Astrocyte (in vitro differentiated cells and primary cell): ENCODE measurements at regions not wholly inside any gene's neighbourhood (a gene's known extent, or its start where the extent isn't known, plus 50 kb on each side); places are given as distances from the start of the nearest gene placed in this dataset.
A peak's percentile ranks its signal among the peaks of the same experiment; 100 is the strongest.

ENCODE experiments used
- DNase-seq: peaks from one replicate; pipeline ENCODE4 v3.0.0-alpha.2; 2010; ENCODE audit warnings: low read depth
- FAIRE-seq: peaks from 2 replicates; lab custom pipeline; 2011; peaks lifted over from hg19 to GRCh38; lab: Jason Lieb, UNC
- H2AFZ ChIP-seq: 2 replicates; pipeline ENCODE4 v1.6.0; 2012; ENCODE audit warnings: low read depth, low read length, inconsistent platforms
- H3K27ac ChIP-seq: 2 replicates; pipeline ENCODE4 v1.5.1; 2011; ENCODE audit warnings: low read depth, low read length, inconsistent platforms
- H3K27me3 ChIP-seq: 2 replicates; pipeline ENCODE4 v1.6.0; 2011; ENCODE audit warnings: low read length, inconsistent platforms; ENCODE audit not compliant: insufficient read depth
- H3K36me3 ChIP-seq: 2 replicates; pipeline ENCODE4 v1.5.1; 2011; ENCODE audit warnings: low read length, inconsistent platforms; ENCODE audit not compliant: insufficient read depth
- H3K4me1 ChIP-seq: 2 replicates; pipeline ENCODE4 v1.5.1; 2011; ENCODE audit warnings: low read length, inconsistent platforms; ENCODE audit not compliant: insufficient read depth
- H3K4me2 ChIP-seq: 2 replicates; pipeline ENCODE4 v1.6.0; 2012; ENCODE audit warnings: low read length, inconsistent platforms
- H3K4me3 ChIP-seq: 2 replicates; pipeline ENCODE4 v1.5.1; 2011; ENCODE audit warnings: low read depth, mild to moderate bottlenecking, low read length, inconsistent platforms; ENCODE audit not compliant: insufficient read depth
- H3K79me2 ChIP-seq: 2 replicates; pipeline ENCODE4 v1.6.0; 2012; ENCODE audit warnings: mild to moderate bottlenecking, low read length, inconsistent platforms; ENCODE audit not compliant: insufficient read depth
- H3K9ac ChIP-seq: 2 replicates; pipeline ENCODE4 v1.6.0; 2012; ENCODE audit warnings: mild to moderate bottlenecking, low read length, inconsistent platforms
- H3K9me3 ChIP-seq: 2 replicates; pipeline ENCODE4 v1.5.1; 2012; ENCODE audit warnings: low read depth, mild to moderate bottlenecking, low read length, inconsistent platforms; ENCODE audit not compliant: insufficient read depth
- H4K20me1 ChIP-seq: 2 replicates; pipeline ENCODE4 v1.6.0; 2012; ENCODE audit warnings: low read length, inconsistent platforms; ENCODE audit not compliant: insufficient read depth
- H3K27ac Mint-ChIP-seq: one replicate; pipeline ENCODE4 v1.8.0; 2021; ENCODE audit warnings: mild to moderate bottlenecking, mixed read lengths; ENCODE audit not compliant: unreplicated experiment
- H3K27me3 Mint-ChIP-seq: one replicate; pipeline ENCODE4 v1.8.0; 2021; ENCODE audit warnings: low read depth, mixed read lengths; ENCODE audit not compliant: unreplicated experiment
- H3K36me3 Mint-ChIP-seq: one replicate; pipeline ENCODE4 v1.8.0; 2021; ENCODE audit warnings: low read depth, mixed read lengths; ENCODE audit not compliant: unreplicated experiment
- H3K4me1 Mint-ChIP-seq: one replicate; pipeline ENCODE4 v1.8.0; 2021; ENCODE audit warnings: low read depth, mixed read lengths; ENCODE audit not compliant: unreplicated experiment
- H3K4me3 Mint-ChIP-seq: one replicate; pipeline ENCODE4 v1.8.0; 2021; ENCODE audit warnings: mild to moderate bottlenecking, moderate library complexity, mixed read lengths; ENCODE audit not compliant: unreplicated experiment
- H3K9me3 Mint-ChIP-seq: one replicate; pipeline ENCODE4 v1.8.0; 2021; ENCODE audit warnings: mild to moderate bottlenecking, mixed read lengths; ENCODE audit not compliant: unreplicated experiment
- EZH2 ChIP-seq: IDR thresholded peaks from 2 replicates; pipeline ENCODE4 v1.6.1; 2012; ENCODE audit warnings: mild to moderate bottlenecking, low read length, inconsistent platforms; ENCODE audit not compliant: insufficient read depth
- TF ChIP-seq, protein P1 (sequence below): IDR thresholded peaks from 2 replicates; pipeline ENCODE4 v1.5.1; 2011; ENCODE audit warnings: low read depth, mild to moderate bottlenecking, inconsistent platforms, low read length, moderate library complexity; ENCODE audit not compliant: insufficient read depth

DNA sequence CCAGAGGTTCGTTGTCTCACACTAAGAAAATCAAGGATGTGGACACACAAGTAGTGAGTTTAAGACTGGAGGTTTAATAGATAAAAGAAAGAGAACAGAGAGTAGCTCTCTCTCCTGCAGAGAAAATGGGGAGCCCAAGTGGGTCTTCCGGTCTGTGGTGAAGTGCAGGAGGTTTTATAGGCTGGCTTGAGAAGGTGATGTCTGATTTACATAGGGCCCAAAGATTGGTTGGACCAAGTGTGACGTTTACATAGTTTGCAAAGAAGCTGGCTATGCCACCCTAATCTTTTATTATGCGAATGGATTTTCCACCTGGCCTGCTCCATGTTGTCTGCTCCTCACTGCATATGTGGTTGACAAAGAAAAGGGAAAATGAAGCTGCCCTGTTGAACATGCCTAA is 430.4 kb upstream of the TRIB2 start:
- no peak for FAIRE-seq
- Mint-ChIP-seq H3K4me3 (no peak overlapping the region), H3K27ac (no peak overlapping the region), H3K27me3 (no peaks in the 10 kb centered on the region), H3K36me3 (no peaks in the 10 kb centered on the region), H3K4me1 (no peaks in the 10 kb centered on the region), H3K9me3 (peaks cover 3% of the 10 kb centered on the region)
- Histone ChIP-seq H3K4me2 (no peak overlapping the region), H4K20me1 (no peaks in the 10 kb centered on the region), H3K79me2 (no peaks in the 10 kb centered on the region), H3K4me1 (peaks cover 2% of the 10 kb centered on the region), H3K9me3 (no peaks in the 10 kb centered on the region), H3K27me3 (peaks cover 4% of the 10 kb centered on the region), H3K36me3 (no peaks in the 10 kb centered on the region), H3K9ac (no peak overlapping the region), H3K4me3 (no peak overlapping the region), H3K27ac (no peak overlapping the region), H2AFZ (no peak overlapping the region)
- TF ChIP-seq, protein P1, sequence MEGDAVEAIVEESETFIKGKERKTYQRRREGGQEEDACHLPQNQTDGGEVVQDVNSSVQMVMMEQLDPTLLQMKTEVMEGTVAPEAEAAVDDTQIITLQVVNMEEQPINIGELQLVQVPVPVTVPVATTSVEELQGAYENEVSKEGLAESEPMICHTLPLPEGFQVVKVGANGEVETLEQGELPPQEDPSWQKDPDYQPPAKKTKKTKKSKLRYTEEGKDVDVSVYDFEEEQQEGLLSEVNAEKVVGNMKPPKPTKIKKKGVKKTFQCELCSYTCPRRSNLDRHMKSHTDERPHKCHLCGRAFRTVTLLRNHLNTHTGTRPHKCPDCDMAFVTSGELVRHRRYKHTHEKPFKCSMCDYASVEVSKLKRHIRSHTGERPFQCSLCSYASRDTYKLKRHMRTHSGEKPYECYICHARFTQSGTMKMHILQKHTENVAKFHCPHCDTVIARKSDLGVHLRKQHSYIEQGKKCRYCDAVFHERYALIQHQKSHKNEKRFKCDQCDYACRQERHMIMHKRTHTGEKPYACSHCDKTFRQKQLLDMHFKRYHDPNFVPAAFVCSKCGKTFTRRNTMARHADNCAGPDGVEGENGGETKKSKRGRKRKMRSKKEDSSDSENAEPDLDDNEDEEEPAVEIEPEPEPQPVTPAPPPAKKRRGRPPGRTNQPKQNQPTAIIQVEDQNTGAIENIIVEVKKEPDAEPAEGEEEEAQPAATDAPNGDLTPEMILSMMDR, result no peak
- no peak for TF ChIP-seq EZH2
- no peak for DNase-seq

DNA sequence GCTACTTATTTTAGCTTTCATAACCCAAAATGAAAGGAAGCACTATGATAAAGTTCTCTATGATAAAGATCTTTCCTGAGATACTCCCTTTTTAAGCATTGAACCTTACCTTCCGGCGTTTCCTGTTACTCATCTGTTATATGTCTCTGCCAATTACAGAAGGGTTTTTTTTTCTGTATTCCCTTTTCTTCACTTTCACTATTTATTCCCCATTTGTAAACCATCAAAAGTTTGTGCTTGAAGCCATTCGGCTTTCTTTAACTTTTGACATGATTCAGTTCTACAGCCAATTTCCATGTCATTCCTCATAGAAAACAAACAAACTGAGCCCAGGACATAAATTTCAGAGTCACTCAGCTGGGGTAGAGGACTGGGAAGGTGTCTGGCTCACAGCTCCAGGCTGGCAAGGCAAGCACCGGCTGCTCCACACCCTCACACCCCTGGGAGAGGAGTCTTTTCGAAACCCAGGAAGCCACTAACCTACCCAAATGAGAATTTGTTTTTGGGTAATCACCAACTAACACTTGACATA is 429.4 kb upstream of the TRIB2 start:
- Histone ChIP-seq H3K4me3 (no peak overlapping the region), H3K9me3 (no peaks in the 10 kb centered on the region), H3K27ac (no peak overlapping the region), H4K20me1 (no peaks in the 10 kb centered on the region), H3K4me2 (peak overlapping the region; percentile 15), H2AFZ (no peak overlapping the region), H3K9ac (no peak overlapping the region), H3K79me2 (no peaks in the 10 kb centered on the region), H3K36me3 (no peaks in the 10 kb centered on the region), H3K4me1 (peaks cover 2% of the 10 kb centered on the region), H3K27me3 (peaks cover 4% of the 10 kb centered on the region)
- TF ChIP-seq, protein P1, result no peak
- no peak for TF ChIP-seq EZH2
- DNase-seq (no peak), FAIRE-seq (no peak)
- Mint-ChIP-seq H3K27me3 (no peaks in the 10 kb centered on the region), H3K4me1 (no peaks in the 10 kb centered on the region), H3K36me3 (no peaks in the 10 kb centered on the region), H3K4me3 (no peak overlapping the region), H3K9me3 (peaks cover 3% of the 10 kb centered on the region), H3K27ac (no peak overlapping the region)

DNA sequence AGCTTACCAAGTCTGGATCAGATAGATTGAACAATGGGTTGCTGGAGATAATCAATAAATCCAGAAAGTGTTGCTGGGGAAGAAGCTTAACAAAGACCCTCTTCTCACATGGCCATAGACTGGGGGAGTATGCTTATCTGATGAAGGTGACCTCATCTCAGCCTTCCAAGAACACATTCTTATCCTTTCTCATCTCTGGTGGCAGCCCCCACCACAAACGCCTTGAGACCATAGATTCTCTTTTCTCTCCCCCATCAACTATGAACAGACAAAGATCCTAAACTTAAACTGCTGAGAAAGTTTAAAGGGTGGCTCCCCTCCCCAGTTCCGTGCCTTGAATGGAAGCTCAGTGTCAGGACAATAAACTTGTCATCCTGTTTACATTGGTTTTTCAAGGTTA is 428.7 kb upstream of the TRIB2 start:
- TF ChIP-seq, protein P1, result no peak
- no peak for TF ChIP-seq EZH2
- Mint-ChIP-seq H3K4me1 (no peaks in the 10 kb centered on the region), H3K27ac (no peak overlapping the region), H3K36me3 (no peaks in the 10 kb centered on the region), H3K9me3 (peaks cover 3% of the 10 kb centered on the region), H3K4me3 (no peak overlapping the region), H3K27me3 (no peaks in the 10 kb centered on the region)
- no peak overlapping the region for H3K9ac ChIP-seq
- peaks cover 4% of the 10 kb centered on the region for H3K27me3 ChIP-seq
- H4K20me1 ChIP-seq, result no peaks in the 10 kb centered on the region
- H3K4me1 ChIP-seq, result peaks cover 2% of the 10 kb centered on the region
- no peak overlapping the region for H3K27ac ChIP-seq
- H3K9me3 ChIP-seq, result no peaks in the 10 kb centered on the region
- FAIRE-seq (no peak), DNase-seq (no peak)
- no peaks in the 10 kb centered on the region for H3K79me2 ChIP-seq
- no peak overlapping the region for H2AFZ ChIP-seq
- H3K4me2 ChIP-seq, result no peak overlapping the region
- no peaks in the 10 kb centered on the region for H3K36me3 ChIP-seq
- H3K4me3 ChIP-seq, result no peak overlapping the region
